NCI-H460 (cell line): ENCODE measurements at regions not wholly inside any gene's neighbourhood (a gene's known extent, or its start where the extent isn't known, plus 50 kb on each side); places are given as distances from the start of the nearest gene placed in this dataset.
"Not testable (repeated sequence)": the region's sequence is repeated elsewhere in the genome, so short reads cannot be mapped to it uniquely, and the experiment has no call there.

Experiments used
- DNase-seq: peaks from one replicate; pipeline ENCODE4 v3.0.0-alpha.2; 2016; ENCODE audit warnings: low read depth; ENCODE audit errors: extremely low read depth

DNA sequence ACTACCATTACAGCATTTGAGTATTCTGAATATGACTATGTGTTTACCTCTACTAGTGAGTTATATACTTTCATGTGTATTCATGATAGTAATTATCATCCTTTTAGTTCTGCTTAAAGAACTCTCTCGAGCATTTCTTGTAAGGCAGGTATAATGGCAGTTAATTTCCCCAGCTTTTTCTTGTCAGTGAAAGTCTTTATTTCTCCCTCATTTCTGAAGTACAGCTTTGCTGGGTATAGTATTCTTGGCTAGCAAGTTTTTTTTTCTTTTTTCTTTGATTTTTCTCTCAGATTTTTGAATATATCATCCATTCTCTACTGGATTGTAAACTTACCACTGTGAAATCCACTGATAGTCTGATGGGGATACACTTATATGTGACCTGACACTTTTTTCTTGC lies 165.9 kb upstream of the ARHGAP5 start:
- no peak for DNase-seq

DNA sequence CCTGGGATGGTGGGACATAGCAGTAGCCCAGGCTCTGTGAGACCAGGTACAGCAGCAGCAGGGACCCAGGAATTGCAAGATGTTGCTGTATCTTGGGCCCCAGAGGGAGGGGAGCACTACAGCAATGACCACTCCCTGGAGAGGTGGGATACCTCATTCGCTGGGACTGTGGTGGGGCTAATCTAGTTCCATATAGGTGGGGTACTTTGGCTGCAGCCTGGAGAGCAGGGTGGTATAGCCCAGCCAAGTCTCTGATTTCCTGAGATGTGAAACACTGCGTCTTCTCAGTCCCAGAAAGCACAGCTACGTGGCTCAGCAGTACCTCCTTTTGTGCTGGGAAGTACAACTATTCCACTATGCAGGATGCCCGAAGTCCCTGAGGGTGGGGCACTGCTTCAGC lies 163.7 kb upstream of the ARHGAP5 start:
- no peak for DNase-seq

DNA sequence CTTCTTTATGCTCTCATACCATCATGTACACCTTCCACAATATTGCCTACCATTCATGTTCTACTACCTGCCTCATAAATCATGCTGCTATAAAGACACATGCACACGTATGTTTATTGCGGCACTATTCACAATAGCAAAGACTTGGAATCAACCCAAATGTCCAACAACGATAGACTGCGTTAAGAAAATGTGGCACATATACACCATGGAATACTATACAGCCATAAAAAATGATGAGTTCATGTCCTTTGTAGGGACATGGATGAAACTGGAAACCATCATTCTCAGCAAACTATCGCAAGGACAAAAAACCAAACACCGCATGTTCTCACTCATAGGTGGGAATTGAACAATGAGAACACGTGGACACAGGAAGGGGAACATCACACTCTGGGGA lies 158.8 kb upstream of the ARHGAP5 start:
- not testable (repeated sequence) for DNase-seq

DNA sequence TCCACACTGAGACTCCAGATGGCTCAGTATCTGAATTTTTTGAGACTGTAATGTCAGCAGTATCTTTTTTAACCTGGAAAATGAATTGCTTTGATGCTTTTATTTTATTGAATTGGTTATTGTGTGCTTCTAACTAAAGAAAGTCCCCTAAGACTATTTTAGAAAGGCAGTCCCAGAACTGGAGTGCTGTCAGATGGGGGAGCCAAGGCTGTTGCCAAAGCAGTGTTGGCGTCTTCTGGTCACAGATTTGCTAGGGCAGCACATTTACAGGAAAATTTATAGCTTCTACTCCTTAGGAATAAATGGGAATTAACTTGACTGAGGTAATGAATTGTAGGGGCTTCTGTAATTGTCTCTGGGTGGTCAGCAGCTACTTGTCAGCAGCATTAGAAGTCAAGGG lies 157.1 kb upstream of the ARHGAP5 start:
- DNase-seq = no peak

DNA sequence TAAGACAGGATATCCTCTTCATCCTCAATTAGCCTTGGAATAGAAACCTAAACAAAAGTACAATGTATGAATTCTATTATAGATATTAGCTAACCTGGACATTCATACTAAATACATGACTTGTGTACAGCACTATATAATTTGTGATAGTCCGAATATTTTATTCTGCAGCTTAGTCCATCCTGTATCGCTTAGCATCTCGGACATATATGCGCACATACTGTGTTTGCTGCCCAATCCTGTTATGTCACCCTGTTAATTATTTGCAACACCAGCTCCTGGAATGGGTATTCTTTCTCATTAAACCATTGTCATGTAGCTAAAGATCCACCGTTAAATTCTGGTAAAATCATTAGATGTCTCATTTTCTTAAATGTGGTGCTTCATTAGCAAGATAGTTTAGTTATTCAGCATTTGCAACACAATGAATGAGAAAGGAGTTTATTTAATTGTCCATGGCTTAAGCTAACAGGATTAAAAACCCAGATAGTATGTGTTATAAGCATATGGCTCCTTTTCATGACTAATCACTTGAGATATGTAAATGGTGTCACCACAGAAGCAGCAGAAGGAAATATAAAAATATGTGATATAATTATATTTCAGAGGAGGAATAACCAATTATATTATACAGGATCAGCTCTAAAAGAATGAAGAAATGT lies 156.0 kb upstream of the ARHGAP5 start:
- DNase-seq = no peak

DNA sequence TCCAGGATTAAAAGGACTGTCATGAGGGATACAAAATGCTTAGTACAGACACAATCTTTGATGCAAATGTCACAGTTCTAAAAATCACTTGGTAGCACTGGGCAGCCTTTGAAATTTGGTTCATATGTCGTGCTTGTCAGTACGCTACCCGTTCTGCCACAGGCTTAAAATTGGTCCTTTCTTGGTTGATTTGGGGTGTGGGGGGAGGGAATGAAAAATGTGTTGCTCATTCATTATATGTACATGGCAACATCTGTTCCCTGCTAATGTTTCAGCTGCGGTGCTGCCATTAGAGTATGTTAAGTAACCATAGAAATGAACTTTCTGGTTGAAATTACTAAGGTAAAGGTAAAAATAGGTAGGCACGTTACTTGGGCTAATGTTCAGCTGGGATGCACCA lies 155.4 kb upstream of the ARHGAP5 start:
- no peak for DNase-seq

DNA sequence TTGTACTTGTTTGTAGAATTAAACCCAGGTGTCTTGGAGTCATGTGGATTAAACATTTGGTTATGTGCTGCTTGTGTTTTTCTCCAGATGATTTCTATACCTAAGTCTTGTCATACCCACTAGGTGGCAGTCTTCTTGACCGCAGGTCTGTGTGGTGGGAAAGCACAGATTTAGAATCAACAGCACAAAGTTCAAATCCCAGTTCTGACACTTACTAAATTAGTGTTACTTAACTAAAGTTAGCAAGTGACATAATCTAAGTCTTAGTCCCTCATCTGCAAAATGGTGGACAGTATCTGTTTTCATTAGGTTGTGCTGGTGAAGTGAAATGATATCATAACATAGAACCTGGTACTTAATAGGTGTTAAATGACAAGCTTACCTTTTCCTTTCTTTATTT lies 151.0 kb upstream of the ARHGAP5 start:
- DNase-seq = peak; percentile 47

DNA sequence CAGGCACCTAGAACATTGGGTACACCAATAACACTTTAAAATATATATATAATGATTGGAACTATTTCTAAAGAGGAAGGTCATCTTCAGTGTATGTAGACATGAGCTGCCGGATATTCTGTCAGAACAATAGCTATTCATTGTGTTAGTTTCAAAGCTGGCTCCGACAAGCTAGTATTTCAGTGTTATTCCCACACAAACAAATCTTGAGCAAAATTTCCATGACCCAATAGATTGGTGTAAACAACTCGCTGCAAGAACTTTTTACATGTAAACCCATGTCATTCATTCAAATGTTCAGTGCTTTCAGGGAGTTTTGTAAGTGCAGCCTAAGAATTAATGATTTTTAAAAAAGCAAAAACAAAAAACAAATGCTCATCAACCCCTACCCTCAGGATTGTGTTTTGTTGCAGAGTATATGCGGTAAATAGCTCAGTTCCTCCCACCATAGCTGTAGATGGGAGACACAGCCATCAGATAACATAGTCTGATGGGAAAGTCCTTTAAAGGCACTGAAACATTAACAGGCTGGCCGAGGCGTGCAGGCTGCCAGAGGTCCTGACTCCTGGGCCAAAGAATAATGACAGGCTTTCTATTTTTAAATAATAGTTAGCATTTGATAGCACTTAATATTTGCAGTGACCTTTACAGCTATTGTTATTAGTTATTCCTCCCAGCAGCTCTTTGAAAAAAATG lies 150.3 kb upstream of the ARHGAP5 start:
- DNase-seq = no peak

DNA sequence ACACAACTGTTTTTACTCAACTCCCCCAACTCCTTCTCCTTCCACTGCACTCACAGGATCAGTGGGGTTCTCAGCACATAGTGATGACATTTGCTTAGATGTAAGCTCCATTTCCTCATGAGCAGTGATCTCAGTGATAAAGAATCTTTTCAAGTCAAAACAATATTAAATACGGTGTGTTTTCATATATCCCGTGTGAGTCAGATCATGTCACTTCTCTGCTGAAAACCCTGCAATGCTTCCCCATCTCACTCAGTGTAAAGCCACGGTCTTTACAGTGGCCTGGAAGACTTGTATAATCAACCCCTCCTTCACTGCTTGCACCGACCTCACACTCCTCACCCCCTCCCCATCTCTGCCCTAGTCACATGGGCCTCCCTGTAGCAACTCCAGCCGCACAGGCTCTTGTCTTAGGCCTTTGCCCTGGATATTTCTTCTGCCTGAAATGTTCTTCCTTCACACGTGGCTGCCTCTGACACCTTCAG lies 149.7 kb upstream of the ARHGAP5 start:
- DNase-seq = peak; percentile 65

DNA sequence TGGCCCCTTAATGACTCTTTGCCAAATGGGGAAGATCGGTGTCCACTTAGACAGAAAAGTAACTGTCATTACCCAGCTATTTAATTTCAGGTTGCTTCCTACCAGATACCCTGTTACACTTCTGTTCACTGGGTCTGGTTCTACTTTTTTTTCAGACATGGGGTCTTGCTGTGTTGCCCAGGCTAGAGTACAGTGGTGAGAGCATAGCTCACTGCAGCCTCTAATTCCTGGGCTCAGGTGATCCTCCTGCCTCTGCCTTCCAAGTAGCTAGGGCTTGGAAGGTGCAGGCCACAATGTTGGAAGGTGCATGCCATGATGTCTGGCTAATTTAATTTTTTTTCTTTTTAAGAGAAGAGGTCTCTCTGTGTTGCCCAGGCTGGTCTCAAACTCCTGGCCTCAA lies 147.0 kb upstream of the ARHGAP5 start:
- no peak for DNase-seq

DNA sequence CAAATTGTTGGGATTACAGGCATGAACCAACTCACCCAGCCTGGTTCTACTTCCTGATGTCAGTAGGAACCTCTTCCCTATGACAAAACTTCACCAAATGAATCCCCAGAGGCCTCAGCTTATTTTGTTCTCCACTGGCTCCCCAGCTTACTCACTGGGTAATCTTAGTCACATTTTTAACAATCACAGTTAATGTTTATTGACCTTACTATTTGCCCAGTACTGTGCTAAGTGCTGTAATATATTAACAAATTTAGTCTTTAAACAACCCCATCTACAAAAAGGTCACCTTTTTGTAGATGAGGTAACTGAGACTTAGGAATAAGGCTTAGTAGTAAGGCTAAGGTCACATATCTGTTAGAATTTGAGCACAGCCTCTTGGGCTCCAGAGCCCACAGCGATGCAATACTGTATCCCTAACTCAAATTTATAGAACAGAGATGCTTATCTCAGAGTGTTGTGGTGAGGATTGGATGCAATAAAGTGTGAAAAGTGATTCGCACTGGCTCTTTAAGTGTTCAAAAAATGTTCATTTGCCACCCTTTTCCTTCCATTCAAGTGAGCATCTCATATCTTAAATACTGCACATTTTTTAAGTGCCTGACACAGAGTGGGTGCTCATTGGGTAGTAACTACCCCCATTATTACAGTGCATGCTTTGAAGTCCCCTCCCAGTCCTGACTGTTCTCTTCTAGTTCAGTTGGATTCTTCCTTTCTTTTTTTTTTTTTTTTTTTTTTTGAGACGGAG lies 146.4 kb upstream of the ARHGAP5 start:
- DNase-seq = peak; percentile 26

DNA sequence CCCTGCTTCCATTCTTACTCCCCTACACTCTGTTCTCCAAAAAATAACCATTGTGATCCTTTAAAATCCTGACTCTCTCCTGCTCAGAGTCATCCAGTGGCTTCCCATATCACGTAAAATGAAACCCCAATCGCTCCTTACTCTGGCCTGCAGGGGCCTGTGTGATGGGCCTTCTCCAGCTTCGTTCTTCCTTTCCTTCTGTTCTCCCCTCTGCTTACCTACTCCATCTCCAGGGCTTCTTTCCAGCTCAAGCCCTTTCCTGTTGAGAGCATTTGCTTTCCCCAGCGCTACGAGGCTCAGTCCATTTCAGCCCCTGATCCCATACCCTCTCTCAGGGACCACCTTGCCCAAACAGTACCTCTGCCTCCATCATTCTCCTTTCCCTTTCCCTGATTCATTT lies 144.4 kb upstream of the ARHGAP5 start:
- DNase-seq = no peak

DNA sequence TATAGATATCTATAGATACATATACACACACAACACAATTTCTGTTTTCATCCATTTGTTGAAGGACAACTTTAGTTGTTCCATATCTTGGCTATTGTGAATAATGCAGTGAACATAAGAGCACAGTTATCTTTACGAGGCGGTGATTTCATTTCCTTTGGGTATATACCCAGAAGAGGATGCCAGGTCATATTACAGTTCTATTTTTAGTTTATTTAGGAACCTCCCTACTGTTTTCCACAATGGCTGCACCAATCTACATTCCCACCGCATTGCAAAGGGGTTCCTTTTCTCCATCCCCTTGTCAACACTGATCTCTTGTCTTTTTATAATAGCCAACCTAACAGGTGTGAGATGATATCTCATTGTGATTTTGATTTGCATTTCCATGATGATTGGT lies 143.4 kb upstream of the ARHGAP5 start:
- no peak for DNase-seq

DNA sequence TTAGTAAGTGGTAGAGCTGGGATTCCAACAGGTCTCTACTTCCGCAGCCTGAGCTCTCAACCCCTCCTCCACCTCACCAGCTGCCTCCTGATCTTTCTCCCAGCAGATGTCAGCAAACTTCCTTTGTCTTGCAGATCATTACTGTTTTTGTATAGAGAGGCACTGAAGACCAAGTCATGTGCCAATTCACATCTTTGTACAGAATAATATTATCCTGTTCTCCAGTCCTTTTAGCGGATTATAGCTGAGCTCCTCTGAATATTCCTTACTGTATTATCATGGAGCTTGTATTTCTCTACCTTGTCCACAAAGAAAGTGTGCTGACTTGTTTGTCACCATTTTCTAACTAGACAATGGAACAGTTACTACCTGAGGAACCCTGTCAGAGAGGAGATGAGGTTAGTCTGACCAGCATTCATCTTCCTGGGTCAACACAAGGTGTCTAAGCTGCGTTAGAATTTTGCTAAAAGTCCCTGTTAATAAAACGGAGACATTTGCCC lies 142.3 kb upstream of the ARHGAP5 start:
- DNase-seq = peak; percentile 71

DNA sequence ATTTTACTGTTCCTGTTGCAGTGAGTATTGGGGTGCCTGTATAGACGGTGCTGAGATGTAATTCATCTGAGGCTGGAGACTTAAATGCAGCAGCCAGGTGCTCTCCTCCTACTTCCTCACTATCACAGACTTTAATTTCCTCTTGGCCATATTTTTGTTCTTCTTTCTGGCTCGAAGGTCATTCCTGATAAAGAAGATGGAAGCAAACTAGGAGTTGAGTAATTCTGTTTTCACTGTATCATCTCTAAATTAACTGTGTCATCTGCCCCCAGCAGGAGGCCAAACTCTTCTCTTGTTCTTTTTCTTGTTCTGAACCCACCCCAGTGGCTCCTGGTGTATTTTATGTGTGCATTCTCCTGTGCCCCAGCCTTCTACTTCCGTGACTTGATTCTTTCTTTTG lies 141.7 kb upstream of the ARHGAP5 start:
- no peak for DNase-seq

DNA sequence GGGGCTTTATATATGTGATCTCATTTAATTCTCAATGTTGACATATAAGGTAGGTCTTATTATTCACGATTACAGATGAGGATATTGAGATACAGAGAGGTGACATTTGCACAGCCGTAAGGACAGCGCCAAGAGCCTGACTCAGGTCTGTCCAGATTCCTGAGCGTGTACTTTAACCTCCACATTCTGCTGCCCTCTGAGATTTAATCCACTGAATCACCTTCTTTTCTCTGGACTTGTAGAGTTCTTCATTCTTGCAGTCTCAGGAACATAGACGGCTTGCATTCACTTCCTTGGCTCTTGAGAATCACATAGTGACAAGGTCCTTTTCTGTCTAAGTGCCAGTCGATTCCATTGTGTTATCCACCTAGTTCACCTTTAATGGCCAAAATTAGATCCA lies 141.0 kb upstream of the ARHGAP5 start:
- DNase-seq = no peak

DNA sequence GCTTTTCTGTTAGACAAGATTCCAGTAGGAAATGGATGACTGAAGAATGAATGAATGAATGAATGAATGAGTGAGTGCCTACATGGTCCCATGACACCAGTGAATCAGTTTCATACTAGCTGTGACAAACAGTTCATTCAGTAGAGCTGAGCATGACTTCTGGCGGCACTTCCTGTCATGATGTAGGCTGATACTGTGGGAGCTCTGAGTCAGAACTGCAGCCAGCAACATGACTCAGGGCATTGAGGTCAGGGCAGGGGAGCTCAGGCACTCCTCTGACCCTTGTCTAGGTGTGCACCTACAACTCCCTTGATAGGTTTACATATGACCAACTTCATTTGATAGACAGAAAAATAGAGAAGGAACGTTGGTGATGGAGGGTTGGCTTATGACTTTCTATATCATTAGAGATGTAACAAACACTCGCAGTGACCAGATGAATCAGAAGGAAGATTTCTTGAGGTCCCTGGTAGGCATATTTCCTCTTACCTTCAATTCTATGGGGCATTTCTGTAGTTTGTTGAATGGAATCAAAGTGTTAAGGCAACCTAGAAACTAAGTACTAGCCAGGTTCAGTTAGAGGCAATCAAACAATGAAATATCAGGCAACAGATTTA lies 139.3 kb upstream of the ARHGAP5 start:
- peak; percentile 89 for DNase-seq

DNA sequence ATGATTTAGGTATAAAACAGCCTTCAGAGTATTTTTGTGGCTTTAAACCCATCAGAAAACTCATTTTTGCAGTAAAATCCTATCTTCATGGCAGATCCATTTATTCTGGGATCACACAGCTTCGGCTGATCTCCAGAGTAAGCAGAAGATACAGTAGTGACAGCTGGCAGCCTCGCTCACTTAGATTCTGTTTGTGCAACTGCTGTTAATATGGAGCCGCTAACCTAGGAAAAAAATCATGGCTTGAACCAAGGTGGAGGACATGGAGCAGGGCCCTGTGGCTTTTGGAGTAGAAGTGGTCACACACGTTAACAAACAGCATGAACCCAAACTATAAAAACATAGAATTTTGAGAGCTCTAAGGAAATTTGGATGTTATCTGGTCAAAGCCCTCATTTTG lies 137.2 kb upstream of the ARHGAP5 start:
- no peak for DNase-seq

DNA sequence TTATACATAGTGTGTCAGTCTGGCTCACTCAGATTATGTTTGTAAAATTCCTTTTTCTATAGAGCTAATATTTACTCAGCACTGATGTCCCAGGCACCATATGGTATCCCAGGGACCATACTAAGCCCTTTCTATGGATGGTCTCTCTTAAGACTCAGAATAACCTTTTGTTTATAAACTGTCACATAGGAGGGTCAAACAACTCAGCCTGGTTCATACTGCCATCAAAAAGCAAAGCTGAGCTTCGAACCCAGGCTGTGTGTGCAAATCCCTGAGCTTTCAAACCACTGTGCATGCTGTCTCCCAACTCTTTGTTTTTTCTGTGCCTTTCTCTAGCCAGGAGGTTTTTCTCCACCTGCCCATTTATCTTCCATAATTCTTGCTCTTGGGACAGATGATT lies 135.6 kb upstream of the ARHGAP5 start:
- no peak for DNase-seq

DNA sequence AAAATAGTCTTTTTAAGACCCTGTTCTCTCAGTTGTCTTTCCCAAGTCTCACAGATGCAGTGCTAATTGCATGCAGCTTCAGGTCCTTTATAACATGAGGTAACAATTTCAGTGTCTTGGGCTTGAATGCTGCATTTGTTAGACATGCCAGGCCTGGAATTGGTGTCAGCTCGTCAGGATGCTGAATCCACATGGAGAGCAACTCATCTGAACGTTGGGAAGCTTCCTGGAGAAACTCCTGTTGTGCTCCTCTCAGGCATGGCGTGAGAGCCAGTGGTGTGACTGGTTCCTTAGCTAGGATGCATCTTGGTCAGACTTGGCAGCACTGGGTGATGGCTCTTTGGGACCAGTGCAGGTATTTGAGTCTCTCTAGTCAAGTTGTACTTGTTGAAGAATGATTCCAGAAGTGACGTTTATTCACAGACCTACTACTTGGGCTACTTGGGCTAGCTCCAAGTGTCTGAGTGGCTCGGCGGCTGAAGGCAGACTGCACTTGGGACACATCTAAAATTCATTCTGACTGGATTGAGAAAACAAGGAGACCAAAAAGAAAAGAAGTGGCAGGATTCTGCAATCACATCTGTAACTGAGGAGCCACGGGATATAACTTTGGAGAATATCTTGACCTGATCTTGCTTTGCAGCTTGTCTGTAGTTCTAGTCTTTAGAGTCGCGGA lies 134.8 kb upstream of the ARHGAP5 start:
- no peak for DNase-seq
